Renal cortical epithelial cell (primary cell): ENCODE measurements at regions not wholly inside any gene's neighbourhood (a gene's known extent, or its start where the extent isn't known, plus 50 kb on each side); places are given as distances from the start of the nearest gene placed in this dataset.

Experiments
- DNase-seq: peaks from one replicate; pipeline ENCODE4 v3.0.0-alpha.2; 2011; ENCODE audit warnings: low read depth

DNA sequence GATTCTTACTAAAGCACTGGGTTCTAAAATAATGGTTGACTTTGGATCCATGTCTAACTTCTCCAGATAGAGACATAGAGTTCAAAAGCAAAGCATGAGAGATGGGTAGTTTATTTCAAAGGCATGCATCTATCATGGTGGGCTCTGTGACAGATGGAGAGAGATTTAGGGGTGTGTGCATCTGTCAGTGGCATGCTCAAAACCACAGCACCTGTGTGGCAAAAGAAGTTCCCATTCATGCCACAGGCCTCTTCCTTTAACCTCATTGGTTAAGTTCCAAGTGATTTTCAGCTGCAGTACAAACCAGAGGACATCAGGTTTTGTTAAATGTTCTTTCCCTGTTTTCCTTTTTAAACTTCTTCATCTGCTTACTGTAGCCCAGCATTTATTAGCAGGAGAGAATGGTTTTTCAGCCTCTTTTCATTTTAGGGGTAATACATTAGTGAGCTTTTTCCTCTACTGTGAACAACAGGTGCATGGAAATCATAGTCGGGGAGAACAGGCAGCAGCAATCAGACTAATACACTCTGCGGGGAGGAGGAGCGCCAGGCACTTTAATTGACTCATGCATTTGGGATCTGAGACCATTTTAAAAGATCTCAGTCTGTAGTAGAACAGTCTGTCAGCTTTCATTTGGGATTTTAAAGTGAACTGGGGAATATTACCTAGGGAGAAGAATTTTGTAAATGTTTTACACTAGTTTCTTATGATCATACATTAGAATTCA, 52.4 kb upstream of the UPP2 start:
- DNase-seq: no peak

DNA sequence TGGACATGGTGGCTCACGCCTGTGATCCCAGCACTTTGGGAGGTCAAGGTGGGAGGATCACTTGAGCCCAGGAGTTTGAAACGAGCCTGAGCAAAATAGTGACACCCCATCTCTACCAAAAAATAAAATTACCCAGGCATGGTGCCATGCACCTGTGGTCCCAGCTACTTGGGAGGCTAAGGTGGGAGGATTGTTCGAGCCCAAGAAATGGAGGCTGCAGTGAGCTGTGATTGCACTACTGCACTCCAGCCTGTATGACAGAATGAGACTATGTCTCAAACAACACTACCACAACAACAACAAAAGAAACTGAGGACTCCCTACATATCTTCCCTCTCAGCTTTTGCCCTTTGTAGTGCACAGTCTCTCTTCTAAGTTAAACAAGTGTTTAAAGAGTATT, 53.3 kb upstream of the UPP2 start:
- no peak for DNase-seq

DNA sequence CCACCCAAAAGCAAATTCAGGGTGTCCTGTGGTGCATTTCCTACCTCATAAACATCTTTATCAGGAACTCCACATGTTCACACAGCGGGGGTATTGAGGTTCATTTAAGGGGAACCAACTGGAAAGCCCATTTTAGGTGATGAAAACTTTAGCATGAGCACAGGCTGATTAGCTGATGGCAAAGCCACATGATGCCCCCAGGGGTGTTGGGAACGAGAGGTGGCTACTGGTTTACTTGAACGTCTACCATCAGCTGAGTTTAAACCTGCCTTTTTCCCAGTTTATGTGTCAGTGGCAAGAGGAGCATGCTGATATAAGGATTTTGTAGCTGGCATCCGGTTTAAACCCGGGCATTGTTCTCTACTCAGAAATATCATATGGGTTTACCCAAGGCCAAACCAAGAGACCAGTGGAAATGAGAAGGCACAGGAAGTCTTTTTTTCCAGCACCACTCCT, 54.5 kb upstream of the UPP2 start:
- DNase-seq: no peak

DNA sequence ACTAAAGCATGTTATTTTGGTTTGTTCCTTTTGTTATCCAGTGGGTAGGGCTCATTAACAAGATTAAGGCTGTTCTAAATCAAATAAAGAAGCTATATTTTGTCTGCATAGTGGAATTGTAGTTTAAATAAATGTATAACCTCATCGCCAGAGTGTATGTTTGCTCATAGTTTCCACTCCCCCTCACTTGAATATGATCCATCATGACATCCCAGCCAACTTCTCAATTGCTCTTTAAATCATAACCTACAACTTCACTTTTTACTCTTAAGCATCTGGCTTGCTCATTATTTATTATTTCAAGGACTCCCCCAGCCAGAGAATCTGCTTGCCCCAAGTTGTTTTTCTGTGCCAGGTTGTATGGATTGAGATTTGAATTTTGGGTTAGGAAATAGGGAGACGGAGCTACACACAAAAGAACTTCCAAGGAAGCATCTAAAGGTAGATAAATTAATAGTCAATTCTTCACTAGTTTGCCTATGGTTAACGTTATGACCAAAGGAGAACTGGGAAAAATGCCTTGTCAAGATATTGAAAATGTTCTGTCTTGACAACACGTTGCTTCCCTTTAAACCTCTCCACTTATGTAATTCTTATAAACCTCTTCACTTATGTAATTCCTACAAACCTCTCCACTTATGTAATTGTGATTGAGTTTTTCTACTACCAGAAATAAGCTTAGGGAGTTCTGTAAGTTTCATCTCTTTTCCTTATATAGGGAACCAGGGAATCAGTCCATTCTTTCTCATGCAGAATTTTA, 55.4 kb upstream of the UPP2 start:
- no peak for DNase-seq

DNA sequence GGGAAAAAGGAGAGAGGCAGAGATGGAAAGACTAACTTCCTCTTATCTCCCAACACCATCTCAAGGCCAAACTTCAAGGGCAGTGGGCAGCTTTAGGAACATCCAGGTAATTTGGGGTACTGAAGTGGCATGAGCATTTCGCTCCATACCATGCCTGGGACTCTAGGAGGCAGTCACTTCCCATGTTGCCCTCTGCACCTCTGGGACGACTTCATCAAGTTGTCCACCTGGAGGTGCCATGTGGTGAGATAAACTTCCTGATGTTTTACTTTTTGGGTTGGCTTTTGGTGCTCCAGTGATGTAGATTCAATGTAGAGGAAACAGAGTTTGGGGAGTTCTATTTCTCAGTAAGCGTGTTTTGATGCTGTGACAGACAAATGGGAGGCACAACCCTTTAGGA, 56.3 kb upstream of the UPP2 start:
- peak; percentile 38 for DNase-seq

DNA sequence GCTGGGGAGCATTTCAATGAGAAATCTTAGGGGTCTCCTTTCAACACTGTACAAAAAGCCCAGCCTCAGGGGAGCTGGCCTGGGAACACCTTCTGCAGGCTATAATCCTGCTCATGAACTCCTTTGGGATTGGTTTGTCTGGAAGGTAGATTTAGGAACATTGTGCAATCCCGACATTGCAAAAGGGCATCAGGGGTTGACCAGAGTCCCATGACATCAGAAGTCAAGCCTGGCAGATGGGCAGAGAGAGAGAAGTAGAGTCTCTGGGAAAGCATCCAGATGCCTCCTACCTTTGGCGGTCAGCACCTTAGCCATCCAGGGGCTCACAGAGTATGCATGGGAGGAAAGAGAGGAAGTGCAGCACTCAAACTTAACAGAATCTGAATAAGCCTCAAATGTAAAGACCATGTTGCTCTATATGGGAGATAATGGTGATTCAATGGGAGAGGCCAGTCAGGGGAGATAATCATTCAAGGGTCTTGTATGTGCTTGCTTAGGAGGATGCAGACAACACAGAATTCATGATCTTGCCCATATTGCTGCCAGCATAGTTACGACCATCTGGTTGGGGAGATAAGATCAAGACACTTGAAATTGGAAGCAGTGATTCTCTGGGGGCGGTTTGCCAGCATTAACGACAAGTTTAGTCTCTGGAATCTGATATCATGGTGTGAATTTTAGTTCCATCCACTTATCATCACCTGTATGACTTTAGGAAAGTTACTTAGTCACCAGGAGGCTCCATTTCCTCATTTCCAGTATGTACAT, 58.3 kb upstream of the UPP2 start:
- DNase-seq: no peak

DNA sequence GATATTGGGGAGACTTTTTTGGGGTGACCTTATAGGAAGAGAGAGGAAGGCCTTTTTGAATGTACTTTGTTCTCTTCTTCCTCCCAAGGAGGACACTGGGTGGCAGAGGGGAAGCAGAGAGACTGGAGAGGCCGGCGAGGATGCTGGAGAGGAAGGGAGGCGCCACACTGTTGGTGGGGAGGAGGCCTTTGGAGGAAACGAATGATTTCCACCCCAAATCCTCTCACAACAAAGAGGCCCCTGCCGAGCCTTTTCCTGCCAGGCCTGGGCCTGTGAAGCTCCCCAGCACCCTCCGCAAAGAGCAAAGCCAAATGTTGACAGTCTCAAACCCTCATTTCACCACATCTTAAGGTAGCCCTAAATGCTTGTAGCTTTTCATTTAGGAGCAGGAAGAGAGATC, 59.0 kb upstream of the UPP2 start:
- DNase-seq: no peak

DNA sequence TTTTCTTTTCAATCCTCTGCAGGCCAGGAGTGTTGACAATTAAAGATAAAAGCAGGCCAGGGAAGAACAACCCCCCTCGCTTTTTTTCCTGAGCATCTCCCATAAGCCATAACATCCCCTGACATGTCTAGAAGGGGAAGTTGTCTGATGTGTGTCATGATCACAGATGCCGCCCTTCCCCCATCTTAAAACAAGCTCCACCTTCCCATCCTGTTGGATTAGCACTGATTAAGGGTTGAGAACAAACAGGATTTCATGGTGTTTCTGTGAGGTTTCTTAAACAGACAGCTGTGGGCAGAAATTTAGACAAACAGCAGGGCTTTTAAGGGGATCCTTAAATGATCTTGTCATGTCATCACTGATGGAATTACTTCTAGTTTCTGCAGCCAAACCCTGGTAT, 59.4 kb upstream of the UPP2 start:
- no peak for DNase-seq

DNA sequence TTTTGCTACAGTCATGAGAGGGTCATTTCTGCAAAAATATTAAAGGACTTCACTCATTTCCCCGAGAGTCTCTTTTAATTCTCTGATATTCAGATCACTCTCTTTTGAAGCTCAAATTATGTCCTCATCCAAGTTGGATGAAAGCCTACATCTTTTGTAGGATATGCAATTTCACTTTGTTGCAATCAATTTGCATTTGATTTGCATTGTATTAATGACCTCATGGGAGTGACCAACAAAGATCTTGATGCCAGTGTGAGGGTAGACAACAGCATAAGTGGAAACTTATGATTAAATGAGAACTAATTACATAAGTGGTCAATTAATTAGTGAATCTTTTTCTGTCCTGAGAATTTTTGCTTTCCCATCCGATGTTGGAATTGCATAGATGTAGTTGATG, 60.3 kb upstream of the UPP2 start:
- DNase-seq: no peak

DNA sequence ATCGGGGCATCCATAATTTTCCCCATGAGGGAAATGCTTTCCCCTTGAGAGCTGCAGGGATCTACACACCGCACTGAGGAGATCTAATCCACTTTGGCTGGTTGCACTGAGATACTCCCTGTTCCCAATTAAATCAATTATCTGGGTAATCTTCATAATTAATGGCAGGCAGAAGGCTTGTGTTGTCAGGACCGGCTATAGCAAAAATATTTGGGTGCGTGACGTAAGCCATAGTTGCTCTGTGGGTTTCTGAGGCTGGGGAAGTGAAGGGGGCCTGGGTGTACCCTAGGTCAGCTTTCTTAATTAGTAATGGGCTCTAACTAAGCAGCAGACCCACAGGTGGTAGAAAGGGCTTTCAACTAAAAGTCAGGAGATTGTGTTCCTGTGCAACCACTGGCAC, 62.8 kb upstream of the UPP2 start:
- DNase-seq: no peak

DNA sequence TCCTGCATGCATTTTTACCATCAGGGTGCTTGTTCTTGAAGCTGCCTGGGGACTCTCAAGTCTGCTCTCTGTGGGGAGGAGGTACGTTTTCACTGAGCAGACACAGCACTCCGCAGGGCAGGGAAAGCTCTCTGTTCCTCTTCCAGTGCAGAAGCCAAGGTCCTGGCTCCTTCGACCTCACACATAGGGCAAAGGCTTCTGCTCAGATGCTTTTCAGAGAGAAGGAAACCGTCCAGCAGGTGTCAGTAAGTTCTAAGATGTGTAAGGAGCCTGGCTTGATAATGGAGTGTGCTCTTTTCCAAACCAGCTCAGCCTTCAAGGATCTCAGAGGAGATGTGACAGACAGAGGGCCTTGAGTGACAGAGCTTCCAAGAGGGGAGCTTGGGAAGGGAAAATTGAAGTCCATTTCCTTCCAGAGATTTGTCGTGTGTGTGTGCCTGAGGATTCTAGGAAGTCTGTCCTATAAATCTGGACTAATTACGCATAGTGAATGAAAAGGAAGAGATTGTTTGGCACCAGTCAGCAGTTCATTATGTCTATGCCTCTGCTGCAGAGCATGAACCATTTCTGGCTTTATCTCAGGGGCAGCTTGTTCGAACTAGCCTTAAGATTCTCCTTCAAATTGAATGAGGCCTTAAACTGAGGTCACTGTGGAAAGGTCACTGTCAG, 67.3 kb upstream of the UPP2 start:
- peak; percentile 90 for DNase-seq

DNA sequence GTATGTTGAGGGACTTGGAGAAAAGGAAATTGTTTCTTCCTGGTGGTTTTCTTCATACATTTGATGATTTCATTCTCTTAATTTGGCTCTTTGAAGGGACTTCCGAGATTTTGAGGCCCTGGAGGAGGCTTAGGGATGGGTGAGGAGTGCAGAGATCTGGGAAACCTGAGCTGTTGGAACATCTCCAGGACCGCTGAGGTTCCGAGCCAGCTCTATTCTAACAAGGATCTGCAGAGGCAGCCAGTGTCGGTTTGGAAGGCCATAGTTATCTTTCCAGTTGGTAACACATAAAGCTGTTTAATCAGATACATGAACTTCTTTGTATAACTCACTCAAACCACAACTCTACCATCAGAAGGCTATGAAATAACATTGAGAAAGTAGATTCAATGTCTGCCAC, 70.3 kb upstream of the UPP2 start:
- DNase-seq: no peak

DNA sequence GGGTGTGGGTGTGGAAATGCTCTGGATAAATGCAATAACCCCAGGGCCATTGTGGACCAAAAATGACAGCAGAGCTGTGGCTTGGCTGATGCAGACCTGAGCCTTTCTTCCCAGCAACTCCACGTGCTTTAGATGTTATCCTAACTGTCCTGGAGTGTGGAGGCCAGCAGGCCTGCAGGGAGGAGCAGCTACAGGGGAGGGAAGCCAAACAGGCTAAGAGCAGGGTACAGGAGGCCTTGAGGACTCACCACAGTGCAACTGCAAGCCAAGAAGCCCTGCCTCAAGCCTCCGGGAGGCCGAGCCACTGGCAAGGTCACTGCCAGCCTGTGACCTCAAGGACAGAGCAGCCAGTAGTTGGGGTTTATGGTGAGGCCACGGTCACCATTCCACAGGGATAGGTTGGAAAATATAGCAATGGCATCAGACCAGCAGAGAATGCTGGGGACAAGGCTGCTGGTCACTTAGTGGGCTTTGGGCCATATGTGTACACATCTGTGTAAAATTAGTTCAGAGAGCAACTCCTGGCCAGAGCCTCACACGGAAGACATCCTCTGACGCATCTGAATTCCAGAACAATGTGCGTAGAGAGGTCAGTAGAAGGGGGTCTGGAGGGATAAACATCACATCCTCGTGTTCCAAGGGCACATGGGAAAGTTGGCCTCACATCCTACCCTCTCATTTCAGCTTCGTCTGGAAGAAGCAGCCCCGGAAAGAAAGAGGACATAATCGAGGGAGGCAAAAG, 76.2 kb upstream of the UPP2 start:
- DNase-seq: no peak

DNA sequence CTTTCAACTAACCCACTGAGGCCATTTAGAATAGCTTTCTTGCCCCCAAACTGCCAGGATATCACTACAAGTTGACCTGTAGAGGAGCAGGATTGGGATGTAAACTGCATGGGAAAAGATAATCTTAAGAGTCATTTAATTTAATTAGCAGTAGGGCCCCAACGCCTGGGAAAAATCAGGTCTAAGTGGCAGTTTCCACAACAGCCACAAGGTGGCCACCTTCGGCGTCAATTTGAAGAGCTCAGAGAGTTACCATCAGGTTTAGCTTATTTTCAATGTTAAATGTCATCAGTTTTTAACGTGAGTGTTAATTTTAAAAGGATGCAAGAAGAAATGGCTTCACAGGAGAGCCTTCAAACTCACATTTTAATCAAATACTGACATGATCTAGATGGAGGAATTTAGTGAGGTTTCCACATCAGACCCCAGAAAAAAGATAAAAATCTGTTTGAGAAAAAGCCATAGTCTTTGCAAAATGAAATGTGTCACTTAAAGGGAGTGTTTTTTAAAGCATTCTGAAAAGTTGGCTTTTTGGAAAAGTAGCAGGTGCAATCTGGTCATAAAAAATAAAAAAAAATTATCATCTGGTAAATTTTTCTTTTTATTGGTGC, 77.3 kb upstream of the UPP2 start:
- peak; percentile 54 for DNase-seq

DNA sequence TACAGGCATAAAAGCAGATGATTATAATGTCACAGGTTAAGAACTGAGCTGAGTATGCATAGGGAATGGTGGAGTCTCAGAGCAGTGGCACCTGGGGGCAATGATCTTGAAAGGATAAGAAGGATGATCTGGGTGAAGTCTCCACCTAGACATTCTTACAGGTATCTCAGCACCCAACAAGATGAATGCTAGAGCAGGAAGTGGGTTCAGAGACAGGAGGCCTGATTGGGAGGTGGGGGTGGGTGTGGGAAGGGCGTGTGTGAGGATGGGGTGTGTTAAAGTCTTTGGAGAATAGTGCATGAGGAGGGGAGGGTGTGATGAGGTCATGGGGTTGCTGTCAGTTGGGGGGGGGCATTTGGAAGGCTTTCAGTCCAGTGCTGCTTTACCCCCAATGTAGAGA, 78.8 kb upstream of the UPP2 start:
- no peak for DNase-seq

DNA sequence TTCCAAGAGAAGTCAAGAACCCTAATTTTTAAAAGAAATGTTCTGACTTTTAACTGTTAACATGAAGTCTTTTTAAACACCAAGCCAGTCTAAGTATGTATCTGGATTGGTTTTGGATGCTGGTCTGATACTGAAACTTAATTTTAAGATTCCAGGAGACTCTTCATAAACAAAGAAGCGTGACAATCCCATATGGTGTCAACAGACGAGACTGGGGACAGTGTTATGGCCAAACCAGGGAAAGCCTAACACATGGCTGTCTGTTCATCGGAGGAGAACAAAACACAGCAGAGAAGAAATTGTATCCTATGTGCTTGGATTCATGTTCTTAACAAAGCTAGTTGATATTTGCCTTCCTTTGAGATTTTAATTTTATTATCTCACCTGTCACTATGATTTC, 80.5 kb upstream of the UPP2 start:
- DNase-seq: no peak

DNA sequence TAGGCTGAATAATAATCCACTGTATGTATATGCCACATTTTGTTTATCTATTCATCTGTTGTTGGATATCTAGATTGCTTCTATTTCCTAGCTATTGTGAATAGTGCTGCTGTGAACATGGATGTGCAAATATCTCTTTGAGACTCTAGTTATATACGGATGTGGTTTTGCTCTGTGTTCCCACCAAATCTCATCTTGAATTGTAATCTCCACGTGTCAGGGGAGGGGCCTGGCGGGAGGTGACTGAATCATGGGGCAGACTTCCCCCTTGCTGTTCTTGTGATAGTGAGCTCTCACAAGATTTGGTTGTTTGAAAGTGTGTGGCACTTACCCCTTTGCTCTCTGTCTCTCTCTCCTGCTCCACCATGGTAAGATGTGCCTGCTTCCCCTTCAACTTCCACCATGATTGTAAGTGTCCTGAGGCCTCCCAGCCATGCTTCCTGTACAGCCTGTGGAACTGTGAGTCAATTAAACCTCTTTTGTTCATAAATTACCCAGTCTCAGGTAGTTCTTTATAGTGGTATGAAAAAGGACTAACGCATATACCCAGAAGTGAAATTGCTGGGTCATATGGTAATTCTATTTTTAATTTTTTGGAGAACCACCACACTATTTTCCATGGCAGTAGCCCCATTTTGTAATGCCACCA, 86.1 kb upstream of the UPP2 start:
- DNase-seq: no peak

DNA sequence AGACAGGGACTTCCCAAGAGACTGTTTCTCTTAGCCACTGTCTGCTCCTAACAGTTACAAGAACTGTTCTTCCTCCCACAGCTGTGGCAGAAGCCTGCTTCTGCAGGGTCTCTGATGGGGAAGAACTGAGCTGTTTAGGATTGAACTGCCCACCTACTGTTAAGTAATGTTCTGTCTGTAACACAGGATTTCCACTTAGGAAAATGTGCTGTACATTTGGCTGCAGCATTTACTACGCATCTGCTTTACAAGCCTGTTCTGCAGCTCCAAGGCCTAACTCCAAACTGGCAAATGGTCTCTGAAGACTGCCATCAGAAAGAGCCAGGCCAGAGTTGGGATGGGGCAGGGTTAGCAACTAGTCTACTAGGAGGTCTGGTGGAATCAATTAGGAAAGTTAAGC, 87.8 kb upstream of the UPP2 start:
- no peak for DNase-seq

DNA sequence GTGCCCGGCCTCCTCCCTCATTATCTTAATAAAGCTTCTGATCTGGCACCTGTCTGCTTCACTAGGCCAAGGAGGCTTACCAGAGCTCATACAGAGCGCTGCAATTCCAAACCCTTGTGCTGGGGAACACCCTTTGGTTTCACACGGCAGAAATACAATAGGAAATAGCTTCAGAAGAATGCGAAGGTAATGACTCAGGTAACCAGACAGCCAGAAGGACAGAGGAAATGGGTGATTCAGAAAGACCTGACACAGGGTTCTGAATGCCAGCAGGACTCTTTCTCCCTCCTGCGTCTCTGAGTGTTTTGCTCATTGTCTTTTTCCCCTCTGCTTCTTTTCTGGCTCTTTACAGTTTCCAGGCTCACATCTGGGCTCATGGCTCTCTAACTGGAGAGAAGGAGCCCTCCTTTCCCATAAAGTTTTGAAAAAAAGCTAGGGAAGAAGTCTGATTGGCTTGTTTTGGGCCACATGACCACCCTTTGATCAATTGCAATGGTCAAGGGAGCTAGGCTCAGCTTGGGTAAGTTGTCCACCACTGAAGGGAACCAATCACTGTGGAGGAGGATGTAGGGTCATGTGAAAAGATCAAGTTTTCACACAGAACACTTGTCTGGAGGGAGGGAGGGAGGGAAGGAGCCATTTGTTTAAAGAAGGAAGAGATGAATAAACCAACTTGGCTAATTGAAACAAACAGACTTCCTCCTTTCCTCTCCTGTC, 90.5 kb upstream of the UPP2 start:
- DNase-seq: peak; percentile 94

DNA sequence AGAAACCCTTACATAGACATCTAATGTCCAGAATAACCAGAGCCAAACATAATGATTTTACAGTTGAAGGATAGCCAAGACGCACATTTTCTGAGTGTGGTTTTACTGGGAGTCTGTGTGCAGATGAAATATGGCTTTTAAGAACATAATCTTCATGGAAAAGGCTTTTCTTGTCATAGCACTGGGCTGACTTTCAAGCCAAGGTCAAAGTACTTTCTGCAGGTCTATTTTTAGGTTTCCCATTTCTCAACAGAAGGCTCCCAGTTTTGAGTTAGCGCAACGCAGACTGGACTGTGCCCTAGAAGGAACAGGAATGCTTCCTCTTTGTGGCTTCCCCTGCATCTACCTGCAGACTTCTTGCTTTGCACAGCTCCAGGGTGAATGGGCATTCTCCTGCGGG, 92.3 kb upstream of the UPP2 start:
- peak; percentile 29 for DNase-seq
